ENCODE measurements at regions not wholly inside any gene's neighbourhood (a gene's known extent, or its start where the extent isn't known, plus 50 kb on each side); places are given as distances from the start of the nearest gene placed in this dataset.

DNA sequence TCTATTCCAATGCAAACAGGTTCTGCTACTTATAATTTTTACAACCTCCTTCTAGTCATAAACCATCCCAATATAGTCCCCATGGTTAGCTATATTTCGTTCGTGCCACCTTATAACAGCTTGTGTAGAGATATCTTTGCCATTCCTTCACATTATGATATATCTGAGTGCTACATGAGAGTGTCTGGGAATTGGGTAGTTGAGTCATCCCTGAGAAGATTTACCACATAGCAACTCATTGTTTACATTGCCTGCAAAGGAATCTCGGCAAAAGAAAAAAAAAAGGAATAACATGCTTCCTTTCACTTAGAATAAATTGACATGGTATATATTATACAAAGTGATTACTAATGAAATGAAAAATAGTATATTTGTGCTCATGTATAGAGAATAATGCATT, 86.0 kb upstream of the VGLL3 start:
- H3K27me3 ChIP-seq, result peaks cover 3% of the 10 kb centered on the region
- H3K27ac ChIP-seq, result no peak overlapping the region
- no peak for DNase-seq
- no peaks in the 10 kb centered on the region for H3K4me1 ChIP-seq (replicated peaks in 1 of 2)
- H3K36me3 ChIP-seq (replicated peaks in 1 of 2), result no peaks in the 10 kb centered on the region
- TF ChIP-seq POLR2A (IDR thresholded peaks at IDR 0.05), result no peak
- TF ChIP-seq, protein P1, sequence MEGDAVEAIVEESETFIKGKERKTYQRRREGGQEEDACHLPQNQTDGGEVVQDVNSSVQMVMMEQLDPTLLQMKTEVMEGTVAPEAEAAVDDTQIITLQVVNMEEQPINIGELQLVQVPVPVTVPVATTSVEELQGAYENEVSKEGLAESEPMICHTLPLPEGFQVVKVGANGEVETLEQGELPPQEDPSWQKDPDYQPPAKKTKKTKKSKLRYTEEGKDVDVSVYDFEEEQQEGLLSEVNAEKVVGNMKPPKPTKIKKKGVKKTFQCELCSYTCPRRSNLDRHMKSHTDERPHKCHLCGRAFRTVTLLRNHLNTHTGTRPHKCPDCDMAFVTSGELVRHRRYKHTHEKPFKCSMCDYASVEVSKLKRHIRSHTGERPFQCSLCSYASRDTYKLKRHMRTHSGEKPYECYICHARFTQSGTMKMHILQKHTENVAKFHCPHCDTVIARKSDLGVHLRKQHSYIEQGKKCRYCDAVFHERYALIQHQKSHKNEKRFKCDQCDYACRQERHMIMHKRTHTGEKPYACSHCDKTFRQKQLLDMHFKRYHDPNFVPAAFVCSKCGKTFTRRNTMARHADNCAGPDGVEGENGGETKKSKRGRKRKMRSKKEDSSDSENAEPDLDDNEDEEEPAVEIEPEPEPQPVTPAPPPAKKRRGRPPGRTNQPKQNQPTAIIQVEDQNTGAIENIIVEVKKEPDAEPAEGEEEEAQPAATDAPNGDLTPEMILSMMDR (IDR thresholded peaks at IDR 0.05), result no peak
- WGBS, 4 donors, result 65 to 71% (median 70%) methylated on average over 3 of the region's 3 CpGs
- H3K4me3 ChIP-seq, result no peak overlapping the region
- intact Hi-C loops (cut with DNase I), result no loop called here
- no peaks in the 10 kb centered on the region for H3K9me3 ChIP-seq (replicated peaks in 1 of 3)

DNA sequence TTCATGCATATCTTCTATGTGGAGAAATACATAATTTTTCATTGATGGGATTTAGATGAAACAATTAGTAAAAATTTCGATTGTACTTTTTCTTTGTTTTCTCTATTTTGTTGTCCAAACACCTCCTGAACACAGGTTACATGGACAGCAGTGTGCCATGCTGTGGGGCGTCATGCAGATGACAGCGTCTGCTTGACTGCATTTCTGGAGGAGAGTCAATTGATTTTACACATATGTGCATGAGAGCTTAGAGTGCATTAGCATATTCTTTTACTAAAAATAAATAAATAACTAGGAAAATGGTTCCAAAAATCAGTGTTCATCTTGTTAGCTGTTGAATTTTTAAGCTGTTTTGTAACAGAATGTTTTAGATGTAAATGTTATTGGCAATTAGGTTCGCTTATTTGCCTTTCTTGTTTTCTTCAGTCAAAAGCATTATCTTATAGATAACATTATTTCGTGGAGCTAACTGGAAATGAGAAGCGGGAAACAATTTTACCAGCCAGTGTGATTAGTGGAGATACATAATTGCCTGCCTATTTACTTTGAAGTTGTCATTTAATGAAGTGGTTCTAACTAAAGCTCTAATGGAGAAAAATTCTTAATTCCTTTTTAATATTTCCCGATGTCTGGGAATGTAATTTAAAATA, 82.7 kb upstream of the VGLL3 start:
- Histone ChIP-seq H3K36me3 (replicated peaks in 1 of 2) (no peaks in the 10 kb centered on the region), H3K27me3 (peaks cover 3% of the 10 kb centered on the region), H3K9me3 (replicated peaks in 1 of 3) (no peaks in the 10 kb centered on the region), H3K4me3 (no peak overlapping the region), H3K4me1 (replicated peaks in 1 of 2) (no peaks in the 10 kb centered on the region), H3K27ac (no peak overlapping the region)
- intact Hi-C loops (cut with DNase I), result no loop called here
- WGBS, 4 donors, result 69 to 80% (median 74%) methylated on average over 7 of the region's 7 CpGs
- no peak for DNase-seq
- TF ChIP-seq, protein P1 (IDR thresholded peaks at IDR 0.05), result no peak
- TF ChIP-seq POLR2A (IDR thresholded peaks at IDR 0.05), result no peak

DNA sequence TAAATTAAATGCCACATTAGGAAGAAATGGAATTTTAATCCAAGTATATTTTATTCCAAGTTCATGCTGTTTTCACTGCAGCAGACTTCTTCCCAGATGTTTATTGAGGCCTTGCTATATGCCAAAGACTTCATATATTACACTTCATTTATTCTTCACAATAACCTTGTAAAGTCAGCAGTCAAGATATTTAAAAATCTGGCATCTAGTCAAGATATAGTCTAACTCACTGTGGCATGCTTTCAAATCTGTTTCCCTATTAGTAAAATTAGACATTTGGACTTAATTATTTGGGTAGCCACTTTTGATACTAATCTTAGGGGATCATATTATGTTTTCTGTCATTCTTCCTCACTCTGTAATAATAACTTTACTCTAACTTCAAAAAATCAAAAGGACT, 81.5 kb upstream of the VGLL3 start:
- H3K27me3 ChIP-seq, result peaks cover 3% of the 10 kb centered on the region
- DNase-seq, result no peak
- H3K36me3 ChIP-seq (replicated peaks in 1 of 2), result no peaks in the 10 kb centered on the region
- TF ChIP-seq POLR2A (IDR thresholded peaks at IDR 0.05), result no peak
- TF ChIP-seq, protein P1 (IDR thresholded peaks at IDR 0.05), result no peak
- no peaks in the 10 kb centered on the region for H3K9me3 ChIP-seq (replicated peaks in 1 of 3)
- H3K27ac ChIP-seq, result no peak overlapping the region
- no peaks in the 10 kb centered on the region for H3K4me1 ChIP-seq (replicated peaks in 1 of 2)
- intact Hi-C loops (cut with DNase I), result no loop called here
- H3K4me3 ChIP-seq, result no peak overlapping the region

DNA sequence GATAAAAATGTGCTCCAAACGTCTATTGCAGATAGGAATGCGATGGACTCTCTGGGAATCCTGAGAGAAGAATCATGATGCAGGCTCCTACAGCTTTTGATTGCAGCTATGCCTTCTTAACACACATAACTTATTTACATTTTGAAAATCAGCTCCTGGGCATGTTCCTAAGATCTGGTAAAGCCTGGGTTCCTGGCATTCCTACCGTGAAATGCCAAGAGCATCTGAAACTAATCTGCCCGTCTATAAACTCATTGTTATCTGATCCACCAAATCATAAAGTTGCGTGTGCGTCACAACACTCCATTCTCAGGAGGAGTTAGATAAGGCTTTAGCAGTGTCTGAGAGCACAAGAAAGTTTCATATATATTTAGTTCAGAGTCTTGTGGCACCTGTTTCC, 79.0 kb upstream of the VGLL3 start:
- no peaks in the 10 kb centered on the region for H3K36me3 ChIP-seq (replicated peaks in 1 of 2)
- intact Hi-C loops (cut with DNase I), result no loop called here
- no peak for TF ChIP-seq POLR2A (IDR thresholded peaks at IDR 0.05)
- TF ChIP-seq, protein P1 (IDR thresholded peaks at IDR 0.05), result no peak
- H3K9me3 ChIP-seq (replicated peaks in 1 of 3), result no peaks in the 10 kb centered on the region
- H3K27ac ChIP-seq, result no peak overlapping the region
- no peaks in the 10 kb centered on the region for H3K4me1 ChIP-seq (replicated peaks in 1 of 2)
- no peak overlapping the region for H3K4me3 ChIP-seq
- H3K27me3 ChIP-seq, result no peaks in the 10 kb centered on the region
- no peak for DNase-seq
- WGBS, 4 donors, result 70 to 80% (median 78%) methylated on average over 6 of the region's 6 CpGs

Data from adrenal gland (tissue), 9 donors.